HuH-7 (cell line): ENCODE measurements at regions not wholly inside any gene's neighbourhood (a gene's known extent, or its start where the extent isn't known, plus 50 kb on each side); places are given as distances from the start of the nearest gene placed in this dataset.
"Not testable (repeated sequence)": the region's sequence is repeated elsewhere in the genome, so short reads cannot be mapped to it uniquely, and the experiment has no call there.

Source experiments
- DNase-seq: peaks from one replicate; pipeline ENCODE4 v3.0.0; 2011; ENCODE audit warnings: low spot score

- no peak for DNase-seq
Measured at GRCh38 chr4:134505511-134505910, 303.9 kb upstream of the PABPC4L start.

GRCh38 chr4:134501973-134502643, 300.5 kb upstream of the PABPC4L start:
- no peak for DNase-seq

- DNase-seq: not testable (repeated sequence)
Measured at GRCh38 chr4:134501488-134501887, 299.9 kb upstream of the PABPC4L start.

- no peak for DNase-seq
Measured at GRCh38 chr4:134499074-134499473, 297.5 kb upstream of the PABPC4L start.

DNA sequence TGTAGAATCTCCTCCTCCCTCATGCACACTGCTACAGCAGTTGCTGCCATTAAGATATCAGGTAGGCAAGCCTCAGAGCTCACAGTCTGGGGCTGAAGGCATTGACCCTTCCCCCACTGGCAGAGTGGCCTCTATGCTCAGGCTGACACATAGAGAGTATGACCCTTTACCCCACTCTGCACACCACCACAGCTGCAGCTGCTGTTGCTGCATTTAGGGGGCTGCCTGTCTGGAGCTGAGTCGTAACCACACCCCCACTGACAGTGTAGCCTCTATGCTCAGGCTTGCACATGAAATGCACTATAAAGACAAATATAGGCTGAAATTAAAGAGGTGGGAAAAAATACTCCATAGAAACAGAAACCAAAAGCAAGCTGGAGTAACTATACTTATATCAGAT, 289.3 kb upstream of the PABPC4L start:
- no peak for DNase-seq

DNA sequence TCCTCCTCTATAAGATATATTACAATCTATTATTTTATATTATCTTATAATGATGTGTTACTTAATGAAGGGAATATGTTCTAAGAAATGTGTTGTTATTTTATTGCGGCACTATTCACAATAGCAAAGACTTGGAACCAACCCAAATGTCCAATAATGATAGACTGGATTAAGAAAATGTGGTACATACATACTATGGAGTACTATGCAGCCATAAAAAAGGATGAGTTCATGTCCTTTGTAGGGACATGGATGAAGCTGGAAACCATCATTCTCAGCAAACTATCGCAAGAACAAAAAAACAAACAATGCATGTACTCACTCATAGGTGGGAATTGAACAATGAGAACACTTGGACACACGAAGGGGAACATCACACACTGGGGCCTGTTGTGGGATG, 281.9 kb upstream of the PABPC4L start:
- not testable (repeated sequence) for DNase-seq

DNA sequence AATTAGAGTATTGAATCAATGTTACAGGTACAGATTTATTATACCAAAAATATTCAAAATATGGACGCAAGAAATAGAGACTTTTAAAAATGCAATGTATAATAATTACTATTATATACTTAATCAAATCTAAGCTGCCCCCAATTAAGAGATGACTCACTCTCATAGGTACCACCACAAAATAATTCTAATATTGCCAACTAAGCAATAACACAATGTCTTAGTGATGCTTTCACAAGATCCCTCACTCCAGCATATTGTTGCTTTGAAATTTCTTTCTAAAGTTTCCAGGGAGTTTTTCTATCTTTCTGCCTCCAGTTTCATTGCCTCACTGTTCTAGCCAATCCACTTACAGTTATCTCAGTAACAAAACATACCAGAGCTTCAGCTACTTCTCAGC, 270.0 kb upstream of the PABPC4L start:
- DNase-seq: no peak

DNA sequence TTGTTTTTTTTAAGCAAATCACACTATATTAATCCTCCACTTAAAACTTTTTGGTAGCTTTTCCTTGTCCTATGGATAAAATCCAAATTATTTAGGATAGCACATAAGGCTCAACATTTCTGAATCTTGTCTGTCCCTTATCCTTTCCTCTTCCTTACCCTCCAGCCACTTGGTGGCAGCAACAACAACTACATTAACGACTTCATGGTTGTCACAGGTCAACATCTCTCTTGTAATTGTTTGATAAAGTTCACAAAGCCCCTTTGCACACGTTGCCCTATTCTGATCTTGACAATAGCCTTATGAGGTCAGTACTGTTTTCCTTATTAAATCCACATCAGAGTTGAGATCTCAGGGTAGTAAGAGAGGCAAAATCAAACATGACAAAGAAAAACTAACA, 269.0 kb upstream of the PABPC4L start:
- no peak for DNase-seq

- no peak for DNase-seq
Measured at GRCh38 chr4:134465417-134465816, 263.8 kb upstream of the PABPC4L start.

DNA sequence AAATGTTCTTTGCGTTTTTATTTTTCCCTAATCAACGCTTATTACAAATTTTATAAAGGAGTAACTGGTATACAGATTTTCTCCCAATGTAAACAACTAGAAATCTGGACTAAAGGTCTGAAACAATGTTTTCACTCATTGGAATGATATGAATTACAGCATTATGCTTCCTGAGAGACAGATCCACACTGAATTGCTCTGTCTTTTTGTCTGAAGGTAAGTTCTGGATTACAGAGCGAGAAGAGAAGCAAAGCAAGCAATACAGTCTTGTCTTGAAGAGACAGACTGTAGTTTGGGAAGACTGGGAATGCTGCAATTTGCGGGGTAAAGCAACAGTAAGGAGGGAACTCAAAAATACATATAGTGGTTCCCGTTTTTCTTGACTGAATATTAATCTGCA, 262.2 kb upstream of the PABPC4L start:
- no peak for DNase-seq

DNA sequence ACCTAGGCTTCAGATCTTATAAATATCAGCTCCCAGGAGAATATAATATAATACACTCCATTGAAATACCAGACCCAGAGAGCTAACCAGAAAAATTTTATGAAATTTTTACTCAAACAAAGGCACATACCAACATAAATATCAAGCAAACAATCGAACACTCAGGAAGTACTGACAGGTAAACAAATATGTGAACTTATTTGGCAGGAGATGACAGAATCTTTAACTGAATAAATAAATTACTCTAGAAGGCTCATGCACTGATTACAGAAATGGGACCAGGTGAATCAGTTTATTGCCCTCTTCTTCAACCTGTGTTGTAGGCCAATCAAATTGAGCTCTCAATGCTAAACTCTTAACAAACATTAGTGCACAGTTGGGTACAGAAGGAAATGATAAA, 225.2 kb upstream of the PABPC4L start:
- DNase-seq: no peak

DNA sequence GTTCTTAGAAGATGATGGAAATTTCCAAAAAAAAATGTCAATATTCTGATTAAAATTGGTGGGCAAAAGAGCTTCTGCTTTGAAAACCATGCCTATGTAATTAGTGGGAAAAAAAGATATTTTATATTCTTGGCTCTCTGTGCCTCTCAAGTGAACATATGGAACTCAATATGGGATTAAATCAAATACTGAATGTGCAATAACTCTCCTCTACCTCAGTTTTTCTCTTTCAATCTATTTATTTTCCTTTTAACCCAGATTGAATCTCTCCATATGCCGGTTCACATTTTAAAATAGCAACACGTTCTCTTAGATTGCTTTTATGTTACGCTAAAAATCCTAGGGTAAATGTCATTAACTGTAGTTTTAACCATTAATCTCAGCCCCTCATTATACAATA, 224.2 kb upstream of the PABPC4L start:
- DNase-seq: no peak

GRCh38 chr4:134422776-134423175, 221.2 kb upstream of the PABPC4L start:
- DNase-seq: no peak

DNA sequence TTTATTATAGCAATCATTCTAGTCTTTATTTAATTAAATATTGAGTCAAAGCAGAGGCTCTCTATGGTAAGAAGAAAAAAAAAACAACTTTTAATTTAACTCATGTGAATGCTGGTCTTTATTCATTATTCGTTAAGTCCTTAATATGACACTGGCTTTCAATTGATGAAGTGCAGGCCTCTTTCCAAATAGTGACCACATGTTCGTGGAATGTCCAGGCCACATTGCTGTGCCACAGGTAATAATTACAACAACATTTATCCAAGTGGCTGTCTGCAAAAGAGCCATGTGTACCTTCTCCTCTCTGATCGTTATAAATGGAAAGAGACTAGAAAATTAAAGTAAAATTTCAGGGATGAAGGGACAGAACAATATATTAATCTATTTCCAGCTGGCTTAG, 220.1 kb upstream of the PABPC4L start:
- no peak for DNase-seq

GRCh38 chr4:134408897-134409296, 207.3 kb upstream of the PABPC4L start:
- no peak for DNase-seq

DNA sequence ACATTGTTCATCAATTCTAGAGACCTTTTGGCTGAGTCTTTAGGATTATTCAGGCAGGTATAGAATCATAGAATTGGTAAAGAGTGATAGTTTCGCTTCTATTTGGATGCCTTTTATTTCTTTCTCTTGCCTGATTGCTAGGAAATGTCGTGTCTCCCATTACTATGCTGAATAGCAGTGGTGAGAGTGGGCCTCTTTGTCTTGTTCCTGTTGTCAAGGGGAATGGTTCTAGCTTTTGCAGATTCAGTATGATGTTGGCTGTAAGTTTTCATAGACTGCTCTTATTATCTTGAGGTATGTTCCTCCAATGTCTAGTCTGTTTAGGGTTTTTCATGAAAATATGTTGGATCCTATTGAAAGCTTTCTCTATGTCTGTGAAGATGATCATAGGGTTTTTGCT, 200.2 kb upstream of the PABPC4L start:
- no peak for DNase-seq

DNA sequence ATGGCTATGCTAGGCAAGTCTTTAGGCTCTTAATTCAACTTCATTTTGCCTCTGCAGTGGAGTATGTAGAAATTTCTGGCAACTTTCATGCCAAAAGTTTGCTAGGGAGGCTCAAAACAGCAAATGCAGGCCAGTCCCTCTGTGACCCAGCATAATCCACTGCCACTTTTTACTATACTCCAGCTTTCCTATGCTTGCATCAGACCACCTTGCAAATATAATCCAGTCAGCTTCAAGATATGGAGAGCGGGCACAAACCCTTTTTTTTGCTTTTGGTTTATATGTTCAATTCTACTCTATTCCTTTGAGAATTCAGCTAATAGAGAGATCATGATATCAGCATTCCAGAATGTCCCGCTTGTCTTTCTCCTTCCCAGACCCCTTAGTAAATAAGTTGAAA, 192.0 kb upstream of the PABPC4L start:
- no peak for DNase-seq

- DNase-seq: no peak
Measured at GRCh38 chr4:134390319-134390718, 188.7 kb upstream of the PABPC4L start.

GRCh38 chr4:134388351-134388750, 186.8 kb upstream of the PABPC4L start:
- DNase-seq: no peak

GRCh38 chr4:134382478-134383227, 181.1 kb upstream of the PABPC4L start:
- no peak for DNase-seq

DNA sequence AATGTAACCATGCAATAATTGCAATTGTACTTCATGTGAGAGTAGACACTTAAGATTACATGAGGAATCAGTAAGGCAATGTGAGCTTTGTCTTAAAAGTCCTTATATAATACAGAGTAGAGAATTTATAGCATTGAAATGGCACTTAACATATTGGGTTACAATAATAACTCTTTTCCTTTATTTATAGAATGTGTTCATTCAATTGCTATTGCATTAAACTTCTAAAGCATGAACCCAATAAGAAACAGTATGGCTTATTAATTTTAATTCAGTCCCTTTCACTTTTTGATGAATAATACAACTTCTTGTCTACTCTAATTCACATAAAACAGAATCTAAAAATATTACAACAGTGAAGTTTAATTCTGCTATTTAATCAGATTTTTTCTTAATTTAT, 174.2 kb upstream of the PABPC4L start:
- DNase-seq: no peak

- DNase-seq: no peak
Measured at GRCh38 chr4:134365852-134366251, 164.3 kb upstream of the PABPC4L start.

DNA sequence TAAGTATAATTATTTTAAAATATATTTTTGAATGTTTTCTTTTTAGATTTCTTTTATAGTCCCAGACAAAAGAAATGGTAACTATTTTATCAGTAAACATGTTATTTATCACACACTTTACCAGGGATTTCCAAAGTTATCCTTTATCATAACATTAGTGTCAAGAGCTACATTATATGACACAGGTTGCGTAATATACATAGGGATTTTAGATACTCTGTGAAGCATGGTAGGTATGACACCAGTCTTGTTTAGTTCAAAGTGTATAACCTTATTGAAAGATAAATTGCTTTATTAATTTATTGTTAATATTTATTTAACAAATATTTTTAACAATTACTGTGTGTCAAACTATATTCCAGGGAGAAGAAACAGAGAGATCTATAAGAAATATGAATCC, 163.3 kb upstream of the PABPC4L start:
- DNase-seq: no peak

DNA sequence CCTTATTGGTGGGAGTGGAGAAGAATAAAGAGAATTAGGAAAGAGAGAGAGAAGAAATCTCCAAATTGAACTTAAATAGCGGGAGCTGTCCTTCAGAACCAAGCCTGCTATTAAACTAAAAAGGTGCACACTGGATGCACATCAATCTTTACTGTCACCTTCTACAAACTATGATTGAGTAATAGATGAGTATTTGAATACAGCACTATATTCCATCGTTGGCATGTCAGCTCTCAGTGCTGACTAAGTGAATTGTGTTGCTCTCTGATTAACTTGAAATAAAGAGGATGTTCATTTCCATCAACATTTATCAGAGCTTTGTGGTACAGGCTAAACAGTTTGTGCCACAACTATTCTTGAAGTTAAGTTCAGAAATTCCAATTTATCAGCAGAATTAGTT, 143.7 kb upstream of the PABPC4L start:
- DNase-seq: no peak
